Spleen (tissue), 11 donors: ENCODE measurements at regions not wholly inside any gene's neighbourhood (a gene's known extent, or its start where the extent isn't known, plus 50 kb on each side); places are given as distances from the start of the nearest gene placed in this dataset.

ENCODE experiments used
- DNase-seq: peaks from one replicate; pipeline ENCODE4 v3.0.0-alpha.2; 2020
- H3K27ac ChIP-seq, 8 donors: fragments of 200-600 bp; sonication (generic) in 7 of 8; 1 replicate in 4 of 8; 2 replicates in 4 of 8; pipeline versions ENCODE4 v1.5.0 to v1.8.0; 2016 to 2021; ENCODE audit warnings: inconsistent platforms in 4 of 8, mild to moderate bottlenecking in 4 of 8, moderate library complexity in 1 of 8
- H3K27me3 ChIP-seq, 7 donors: fragments of 200-600 bp; sonication (generic) in 6 of 7; replicated peaks in 1 of 7; 1 replicate in 4 of 7; 2 replicates in 3 of 7; pipeline versions ENCODE4 v1.5.0 to v1.8.0; 2016 to 2021; ENCODE audit warnings: inconsistent platforms in 3 of 7, mild to moderate bottlenecking in 1 of 7
- H3K36me3 ChIP-seq, 6 donors: fragments of 200-600 bp; sonication (generic) in 5 of 6; 1 replicate in 4 of 6; 2 replicates in 2 of 6; pipeline versions ENCODE4 v1.5.0 to v1.8.0; 2016 to 2021; ENCODE audit warnings: inconsistent platforms in 2 of 6
- H3K4me1 ChIP-seq, 6 donors: fragments of 200-600 bp; sonication (generic) in 5 of 6; 1 replicate in 3 of 6; 2 replicates in 3 of 6; pipeline versions ENCODE4 v1.5.0 to v1.8.0; 2016 to 2021; ENCODE audit warnings: inconsistent platforms in 3 of 6
- H3K4me3 ChIP-seq, 8 donors: fragments of 200-600 bp; sonication (generic) in 7 of 8; 1 replicate in 4 of 8; 2 replicates in 4 of 8; pipeline versions ENCODE4 v1.5.0 to v1.8.0; 2016 to 2021; ENCODE audit warnings: inconsistent platforms in 4 of 8, mild to moderate bottlenecking in 4 of 8, moderate library complexity in 2 of 8
- H3K9me3 ChIP-seq, 8 donors: fragments of 200-600 bp; sonication (generic) in 7 of 8; 1 replicate in 4 of 8; 2 replicates in 4 of 8; pipeline versions ENCODE4 v1.5.0 to v1.8.0; 2016 to 2021; ENCODE audit warnings: inconsistent platforms in 4 of 8
- POLR2A ChIP-seq, 3 donors: fragments of 450-650 bp; IDR thresholded peaks; one replicate each; pipeline ENCODE4 v1.5.1; 2017; ENCODE audit warnings: antibody characterized with exemption in 3 of 3, mild to moderate bottlenecking in 1 of 3
- POLR2AphosphoS5 ChIP-seq, 3 donors: sonication (generic); formaldehyde crosslinking; IDR thresholded peaks; one replicate each; pipeline ENCODE4 v1.5.1; 2017; ENCODE audit warnings: antibody characterized with exemption in 3 of 3
- WGBS, 5 donors: extraction: QIAGEN DNeasy Blood & Tissue Kit in 3 of 5; methylation state at CpG; one replicate each; pipeline versions ENCODE4 v1.1.5 to v1.1.7; 2013 to 2018; 5-methylcytosine and 5-hydroxymethylcytosine counted together
- intact Hi-C: fragments of 100-400 bp; cut with DNase I; formaldehyde crosslinking; loops from one replicate; pipeline ENCODE4 v1.15.0; 2023; ENCODE audit warnings: low total_unique reads
- TF ChIP-seq, protein P1 (sequence below), 11 experiments: fragments of 200-600 bp in 7 of 11; fragments of 450-650 bp in 4 of 11; sonication (generic) in 4 of 11; IDR thresholded peaks in 8 of 11; conservative IDR thresholded peaks in 3 of 11; 1 replicate in 7 of 11; 2 replicates in 4 of 11; pipeline versions ENCODE4 v1.4.0 to v1.8.0; 2016 to 2021; ENCODE audit warnings: antibody characterized with exemption in 11 of 11, inconsistent platforms in 4 of 11, mild to moderate bottlenecking in 1 of 11
- donor health status: healthy with polysubstance abuse.
- donor health status: DM: no; HTN: no; CAD: no; lungs with moderate emphysema.
- donor health status: DM: no; HTN: no; CAD: no.
- donor health status: Bipolar disorder and iron deficiency.
- donor health status: healthy.
- donor health status: DM: no; HTN: no; CAD: no.
- donor health status: DM: yes; HTN: yes; CAD: no.

DNA sequence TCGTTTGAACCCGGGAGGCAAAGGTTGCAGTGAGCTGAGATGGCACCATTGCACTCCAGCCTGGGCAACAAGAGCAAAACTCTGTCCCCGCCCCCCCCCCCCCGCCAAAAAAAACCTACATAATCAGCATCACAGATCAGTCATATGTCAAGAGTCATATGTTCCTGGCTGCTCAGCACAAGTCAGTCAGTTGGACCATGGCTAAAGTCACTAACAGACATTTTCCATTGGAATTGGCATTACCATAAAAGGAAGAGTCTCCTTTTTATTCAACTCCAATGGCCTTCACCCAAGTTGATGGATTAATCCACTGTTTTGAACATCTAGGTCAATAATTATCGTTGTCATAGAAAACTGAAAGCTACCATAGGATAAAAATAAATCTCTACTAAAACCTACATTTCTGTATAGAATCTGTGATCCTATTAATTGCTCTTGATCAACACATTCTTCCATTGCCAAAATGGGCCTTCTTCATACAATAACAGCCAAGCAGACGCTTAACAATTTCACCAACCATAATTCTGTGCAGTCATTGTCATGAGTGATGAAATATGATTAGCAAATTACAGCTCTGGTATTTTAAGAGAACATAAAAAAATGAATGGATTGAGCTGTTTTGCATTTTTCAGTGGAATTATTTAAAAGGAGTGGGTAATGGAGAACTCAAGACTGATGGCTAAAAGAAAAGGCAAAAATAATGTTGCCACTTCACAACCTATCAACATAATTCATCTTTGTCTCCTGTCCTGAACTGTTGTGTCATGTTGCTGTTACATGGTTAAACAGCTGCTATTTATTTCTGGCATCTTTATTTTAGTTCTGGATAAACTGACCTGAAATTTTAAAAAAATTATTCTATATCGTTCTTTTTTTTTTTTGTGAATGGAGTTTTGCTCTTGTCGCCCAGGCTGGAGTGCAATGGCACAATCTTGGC lies 555.5 kb upstream of the JARID2 start:
- TF ChIP-seq POLR2AphosphoS5 (IDR thresholded peaks at IDR 0.05) (no peak), POLR2A (IDR thresholded peaks at IDR 0.05) (no peak)
- TF ChIP-seq, protein P1, sequence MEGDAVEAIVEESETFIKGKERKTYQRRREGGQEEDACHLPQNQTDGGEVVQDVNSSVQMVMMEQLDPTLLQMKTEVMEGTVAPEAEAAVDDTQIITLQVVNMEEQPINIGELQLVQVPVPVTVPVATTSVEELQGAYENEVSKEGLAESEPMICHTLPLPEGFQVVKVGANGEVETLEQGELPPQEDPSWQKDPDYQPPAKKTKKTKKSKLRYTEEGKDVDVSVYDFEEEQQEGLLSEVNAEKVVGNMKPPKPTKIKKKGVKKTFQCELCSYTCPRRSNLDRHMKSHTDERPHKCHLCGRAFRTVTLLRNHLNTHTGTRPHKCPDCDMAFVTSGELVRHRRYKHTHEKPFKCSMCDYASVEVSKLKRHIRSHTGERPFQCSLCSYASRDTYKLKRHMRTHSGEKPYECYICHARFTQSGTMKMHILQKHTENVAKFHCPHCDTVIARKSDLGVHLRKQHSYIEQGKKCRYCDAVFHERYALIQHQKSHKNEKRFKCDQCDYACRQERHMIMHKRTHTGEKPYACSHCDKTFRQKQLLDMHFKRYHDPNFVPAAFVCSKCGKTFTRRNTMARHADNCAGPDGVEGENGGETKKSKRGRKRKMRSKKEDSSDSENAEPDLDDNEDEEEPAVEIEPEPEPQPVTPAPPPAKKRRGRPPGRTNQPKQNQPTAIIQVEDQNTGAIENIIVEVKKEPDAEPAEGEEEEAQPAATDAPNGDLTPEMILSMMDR (IDR thresholded peaks at IDR 0.05 in 8 of 11, conservative IDR thresholded peaks at IDR 0.05 in 3 of 11): no peak
- Histone ChIP-seq H3K36me3 (no peaks in the 10 kb centered on the region), H3K9me3 (no peaks in the 10 kb centered on the region), H3K4me1 (no peaks in the 10 kb centered on the region), H3K4me3 (no peak overlapping the region), H3K27ac (no peak overlapping the region), H3K27me3 (no peaks in the 10 kb centered on the region)
- intact Hi-C loops: no loop called here
- whole genome bisulfite sequencing, 5 donors: 88 to 96% (median 93%) methylated on average over 7 to 8 of the region's 8 CpGs
- DNase-seq: no peak

DNA sequence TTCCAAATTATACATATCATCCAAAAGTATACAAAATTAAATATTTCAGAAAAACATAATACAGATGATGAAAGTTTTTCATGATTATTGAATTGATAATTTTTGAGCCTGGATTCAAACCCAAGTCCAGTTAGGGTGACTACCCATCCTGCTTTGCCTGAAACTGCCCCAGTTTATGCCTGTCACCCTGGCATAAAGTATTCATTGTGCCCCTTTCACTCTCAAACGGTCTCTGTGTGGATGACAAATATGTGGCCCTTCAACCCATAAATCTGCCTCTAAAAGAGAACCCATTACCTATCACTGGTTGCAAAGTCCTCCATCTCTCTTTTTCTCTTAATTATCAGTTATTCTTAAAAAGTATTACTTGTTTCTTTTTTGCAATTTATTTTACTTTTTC lies 553.7 kb upstream of the JARID2 start:
- H3K27ac ChIP-seq: no peak overlapping the region
- 73 to 90% (median 81%) methylated on average over 1 of the region's 1 CpG for WGBS, 5 donors
- TF ChIP-seq POLR2AphosphoS5 (IDR thresholded peaks at IDR 0.05) (no peak), POLR2A (IDR thresholded peaks at IDR 0.05) (no peak)
- TF ChIP-seq, protein P1 (IDR thresholded peaks at IDR 0.05 in 8 of 11, conservative IDR thresholded peaks at IDR 0.05 in 3 of 11): no peak
- no peaks in the 10 kb centered on the region for H3K36me3 ChIP-seq
- H3K9me3 ChIP-seq: no peaks in the 10 kb centered on the region
- no peak overlapping the region for H3K4me3 ChIP-seq
- no peaks in the 10 kb centered on the region for H3K27me3 ChIP-seq
- no peak for DNase-seq
- intact Hi-C loops: no loop called here
- no peaks in the 10 kb centered on the region for H3K4me1 ChIP-seq

DNA sequence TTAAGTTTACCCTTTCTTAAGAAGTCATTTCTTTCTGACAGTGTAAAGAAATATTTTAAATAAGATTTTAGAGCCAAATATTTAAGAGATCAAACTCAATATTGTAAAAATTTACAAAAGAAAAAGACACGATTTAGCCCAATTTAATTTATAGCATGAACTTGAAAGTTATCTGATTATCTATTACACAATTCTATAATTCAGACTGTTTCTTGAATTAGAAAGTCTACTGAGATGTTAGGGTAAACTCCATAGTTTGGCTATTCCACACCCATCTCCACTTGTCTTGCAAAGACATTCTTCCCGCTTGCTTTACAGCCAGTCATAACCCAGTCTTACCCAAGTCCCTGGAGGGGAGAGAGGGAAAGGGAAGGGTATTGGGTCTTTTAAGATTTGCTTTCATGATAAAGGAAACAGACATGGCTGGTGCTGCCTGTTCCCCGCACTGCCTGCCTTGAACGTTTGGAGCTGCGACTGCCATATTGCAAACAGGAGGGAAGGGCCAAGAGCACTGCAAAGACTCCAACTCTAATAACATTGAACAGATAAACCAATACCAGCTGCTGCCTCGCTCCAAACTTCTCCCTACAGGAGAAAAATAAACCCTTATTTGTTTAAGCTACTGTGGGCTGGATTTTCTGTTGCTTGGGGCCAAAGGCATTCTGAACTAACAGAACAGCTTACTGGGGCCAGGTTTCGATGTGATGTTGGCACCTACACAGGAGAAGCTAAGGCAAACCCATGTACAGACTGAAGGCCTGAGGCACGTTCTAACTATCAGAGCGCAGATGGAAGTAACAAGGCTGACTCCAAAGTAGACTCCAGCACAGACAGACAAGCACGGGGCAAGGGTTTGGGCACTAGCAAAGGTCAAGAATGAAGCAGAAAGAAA lies 552.3 kb upstream of the JARID2 start:
- H3K36me3 ChIP-seq: no peaks in the 10 kb centered on the region
- DNase-seq: no peak
- WGBS, 5 donors: 87 to 95% (median 94%) methylated on average over 10 of the region's 10 CpGs
- no peaks in the 10 kb centered on the region for H3K9me3 ChIP-seq
- no peaks in the 10 kb centered on the region for H3K4me1 ChIP-seq
- no peak overlapping the region for H3K4me3 ChIP-seq
- TF ChIP-seq POLR2AphosphoS5 (IDR thresholded peaks at IDR 0.05): no peak
- H3K27ac ChIP-seq: no peak overlapping the region
- H3K27me3 ChIP-seq: no peaks in the 10 kb centered on the region
- intact Hi-C loops: no loop called here

DNA sequence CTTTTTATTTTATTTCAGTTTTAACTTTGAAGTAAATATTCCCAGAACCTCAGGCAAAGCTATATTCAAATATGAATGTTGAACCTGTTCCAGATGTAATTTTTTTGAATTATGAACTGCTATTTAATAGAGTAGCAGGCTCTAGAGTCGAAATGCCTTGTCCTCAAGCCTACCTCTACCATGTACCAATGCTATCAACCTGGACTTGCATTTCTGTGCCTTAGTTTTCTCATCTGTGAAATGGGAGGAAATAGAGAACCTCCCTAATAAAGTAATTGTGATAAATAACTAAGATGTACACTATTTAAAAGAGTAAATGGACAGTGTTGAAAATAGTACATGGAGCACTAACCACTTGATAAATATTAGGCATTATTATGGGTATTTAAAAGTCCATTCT lies 551.6 kb upstream of the JARID2 start:
- H3K27me3 ChIP-seq: no peaks in the 10 kb centered on the region
- no peak overlapping the region for H3K4me3 ChIP-seq
- no peaks in the 10 kb centered on the region for H3K9me3 ChIP-seq
- intact Hi-C loops: no loop called here
- H3K36me3 ChIP-seq: no peaks in the 10 kb centered on the region
- H3K27ac ChIP-seq: no peak overlapping the region
- TF ChIP-seq, protein P1 (IDR thresholded peaks at IDR 0.05 in 8 of 11, conservative IDR thresholded peaks at IDR 0.05 in 3 of 11): no peak
- TF ChIP-seq POLR2AphosphoS5 (IDR thresholded peaks at IDR 0.05): no peak
- TF ChIP-seq POLR2A (IDR thresholded peaks at IDR 0.05): no peak
- no peaks in the 10 kb centered on the region for H3K4me1 ChIP-seq
- DNase-seq: no peak
- 78 to 90% (median 87%) methylated on average over 1 of the region's 1 CpG for WGBS, 5 donors
